HCT116 (cell line): ENCODE measurements at regions not wholly inside any gene's neighbourhood (a gene's known extent, or its start where the extent isn't known, plus 50 kb on each side); places are given as distances from the start of the nearest gene placed in this dataset.
"Not testable (repeated sequence)": the region's sequence is repeated elsewhere in the genome, so short reads cannot be mapped to it uniquely, and the experiment has no call there.

ENCODE experiments used
- ATAC-seq: fragments of 200-7000 bp; cut with Tn5 transposase; 2 replicates; pipeline ENCODE4 v1.9.1; 2020; ENCODE audit warnings: mild to moderate bottlenecking, moderate library complexity
- BruUV-seq: library from RNA; stranded (reverse); fragments of 400-500 nt; replicated peaks from 2 replicates; lab custom pipeline; 2021; lab: Mats Ljungman, UMichigan
- CTCF ChIA-PET: fragments of 300-600 bp; sonication (Branson Sonifier 250); formaldehyde crosslinking; loops from one replicate; lab custom pipeline; 2021; ENCODE audit warnings: antibody characterized with exemption; lab: Charles Lee
- POLR2A ChIA-PET: fragments of 300-600, 350-600 bp; sonication (Branson Sonifier 250); formaldehyde crosslinking; loops from one replicate; lab custom pipeline; 2021; ENCODE audit warnings: antibody characterized with exemption; lab: Charles Lee
- RAD21 ChIA-PET, 2 experiments: fragments of 300-600 bp; sonication (Branson Sonifier 250); formaldehyde crosslinking; loops; one replicate each; lab custom pipeline; 2023; ENCODE audit warnings: low total read pairs in 2 of 2; ENCODE audit not compliant: uncharacterized antibody in 2 of 2, unreplicated experiment in 2 of 2, low non-redundant PET in 1 of 2; lab: Charles Lee
- DNase-seq: peaks from one replicate; pipeline ENCODE4 v3.0.0-alpha.2; 2010; ENCODE audit warnings: low read depth, low spot score
- H2AFZ ChIP-seq: fragments of 200-600 bp; shearing (Covaris generic), sonication (generic); 2 replicates; pipeline ENCODE4 v1.6.1; 2017; ENCODE audit warnings: low read depth, mixed run types, mixed read lengths, antibody characterized with exemption, low read length; ENCODE audit not compliant: poor library complexity, severe bottlenecking
- H3K27ac ChIP-seq: 2 replicates; pipeline ENCODE4 v1.5.1; 2012; ENCODE audit warnings: low read depth, low read length
- H3K27me3 ChIP-seq: fragments of 200-600 bp; sonication (generic); 2 replicates; pipeline ENCODE4 v1.6.1; 2016; ENCODE audit warnings: mixed run types, low read length, mixed read lengths; ENCODE audit not compliant: insufficient read depth
- H3K36me3 ChIP-seq, 2 experiments: fragments of 200-500 bp in 1 of 2; fragments of 200-600 bp in 1 of 2; sonication (Bioruptor generic) in 1 of 2; sonication (generic) in 1 of 2; 2 replicates each; pipeline versions ENCODE4 v1.5.1 to v1.6.1; 2014 to 2016; ENCODE audit warnings: low read length in 2 of 2, inconsistent platforms in 1 of 2, mixed read lengths in 1 of 2, mixed run types in 1 of 2; ENCODE audit not compliant: insufficient read depth in 2 of 2, control insufficient read depth in 1 of 2
- H3K4me1 ChIP-seq, 2 experiments: fragments of 200-600 bp in 1 of 2; sonication (generic) in 1 of 2; 2 replicates each; pipeline versions ENCODE4 v1.5.1 to v1.6.1; 2012 to 2017; ENCODE audit warnings: low read length in 2 of 2, inconsistent platforms in 1 of 2, mild to moderate bottlenecking in 1 of 2, mixed read lengths in 1 of 2, mixed run types in 1 of 2, moderate library complexity in 1 of 2; ENCODE audit not compliant: insufficient read depth in 2 of 2, control insufficient read depth in 1 of 2
- H3K4me2 ChIP-seq: fragments of 200-600 bp; sonication (generic); 2 replicates; pipeline ENCODE4 v1.6.1; 2017; ENCODE audit warnings: mixed run types, low read length, mixed read lengths
- H3K4me3 ChIP-seq, 2 experiments: fragments of 200-600 bp in 1 of 2; sonication (generic) in 1 of 2; replicated peaks in 1 of 2; 2 replicates each; pipeline ENCODE4 v1.5.1; 2011 to 2016; ENCODE audit warnings: low read length in 2 of 2, control low read depth in 1 of 2, low read depth in 1 of 2, mild to moderate bottlenecking in 1 of 2, mixed read lengths in 1 of 2, mixed run types in 1 of 2
- H3K79me2 ChIP-seq: fragments of 200-600 bp; sonication (generic); 2 replicates; pipeline ENCODE4 v1.6.1; 2017; ENCODE audit warnings: mild to moderate bottlenecking, mixed run types, low read length, moderate library complexity, mixed read lengths; ENCODE audit not compliant: insufficient read depth
- H3K9ac ChIP-seq: fragments of 200-600 bp; sonication (generic); 2 replicates; pipeline ENCODE4 v1.6.1; 2016; ENCODE audit warnings: low read length, mixed read lengths
- H3K9me2 ChIP-seq: fragments of 200-600 bp; sonication (generic), shearing (Covaris generic); 2 replicates; pipeline ENCODE4 v1.6.1; 2017; ENCODE audit warnings: mixed run types, mild to moderate bottlenecking, moderate library complexity; ENCODE audit not compliant: insufficient read depth
- H3K9me3 ChIP-seq, 2 experiments: fragments of 200-500 bp in 1 of 2; fragments of 200-600 bp in 1 of 2; sonication (Bioruptor generic) in 1 of 2; sonication (generic) in 1 of 2; 2 replicates each; pipeline ENCODE4 v1.6.1; 2014 to 2017; ENCODE audit warnings: low read length in 2 of 2, mixed read lengths in 2 of 2, inconsistent platforms in 1 of 2, low read depth in 1 of 2, mild to moderate bottlenecking in 1 of 2, mixed run types in 1 of 2, moderate library complexity in 1 of 2; ENCODE audit not compliant: control insufficient read depth in 1 of 2, insufficient read depth in 1 of 2
- H4K20me1 ChIP-seq: fragments of 200-600 bp; sonication (generic), shearing (Covaris generic); 2 replicates; pipeline ENCODE4 v1.6.1; 2017; ENCODE audit warnings: mixed run types, mild to moderate bottlenecking, moderate library complexity; ENCODE audit not compliant: insufficient read depth
- MAX ChIP-seq: IDR thresholded peaks from 2 replicates; pipeline ENCODE4 v1.6.1; 2012
- REST ChIP-seq: IDR thresholded peaks from 2 replicates; pipeline ENCODE4 v1.6.1; 2012; ENCODE audit warnings: low read depth
- intact Hi-C: fragments of 100-400 bp; cut with micrococcal nuclease; formaldehyde crosslinking; loops from 2 replicates; pipeline ENCODE4 v1.10.0; 2022

- POLR2A ChIA-PET = no interaction called here
- TF ChIP-seq REST = no peak
- no peak for TF ChIP-seq MAX
- no TSS peak for BruUV-seq
Observed at GRCh38 chr14:44453433-44454171, 53.5 kb downstream of the FSCB start.

GRCh38 chr14:44450232-44450631, 56.9 kb downstream of the FSCB start:
- H3K9me3 ChIP-seq, RAD21 ChIA-PET, BruUV-seq, H3K9ac ChIP-seq, H3K9me2 ChIP-seq, ATAC-seq, H3K27me3 ChIP-seq, H3K79me2 ChIP-seq, H3K4me1 ChIP-seq, H4K20me1 ChIP-seq, DNase-seq, H3K4me2 ChIP-seq, H3K36me3 ChIP-seq, H2AFZ ChIP-seq, CTCF ChIA-PET, H3K4me3 ChIP-seq, H3K27ac ChIP-seq, POLR2A ChIA-PET, intact Hi-C loops: not testable (repeated sequence)

More at GRCh38 chr14:44453433-44454171, 53.5 kb downstream of the FSCB start:
- H3K27ac ChIP-seq = no peak overlapping the region
- no peaks in the 10 kb centered on the region for H4K20me1 ChIP-seq
- no peaks in the 10 kb centered on the region for H3K36me3 ChIP-seq
- no peak overlapping the region for H2AFZ ChIP-seq
- DNase-seq (no peak), ATAC-seq (no peak)
- no peaks in the 10 kb centered on the region; a peak in 1 of 4 replicates for H3K9me3 ChIP-seq
- no peak overlapping the region for H3K4me2 ChIP-seq
- H3K27me3 ChIP-seq = no peaks in the 10 kb centered on the region
- H3K4me1 ChIP-seq = no peaks in the 10 kb centered on the region
- H3K9ac ChIP-seq = no peak overlapping the region
- intact Hi-C loops = no loop called here
- ChIA-PET CTCF (no interaction called here), RAD21 (interaction anchor here in 1 of 2 experiments (0.7 kb wide), 1 partner anchor 114 kb away, joined by 4 read pairs; no protein-coding TSS in a partner anchor)
- H3K9me2 ChIP-seq = no peaks in the 10 kb centered on the region
- no peak overlapping the region for H3K4me3 ChIP-seq
- H3K79me2 ChIP-seq = no peaks in the 10 kb centered on the region
